IMR-90 (cell line): ENCODE measurements at regions not wholly inside any gene's neighbourhood (a gene's known extent, or its start where the extent isn't known, plus 50 kb on each side); places are given as distances from the start of the nearest gene placed in this dataset.

ENCODE experiments used
- ATAC-seq: fragments of 200-7000 bp; cut with Tn5 transposase; 2 replicates; pipeline ENCODE4 v1.9.1; 2020; ENCODE audit warnings: low read depth, mild to moderate bottlenecking, moderate library complexity
- BruUV-seq: library from RNA; stranded (reverse); fragments of 400-500 nt; replicated peaks from 2 replicates; lab custom pipeline; 2021; lab: Mats Ljungman, UMichigan
- CTCF ChIA-PET: fragments of 300-600 bp; formaldehyde crosslinking; extraction: SDS; loops from one replicate; lab custom pipeline; 2021; ENCODE audit warnings: antibody characterized with exemption; lab: Yijun Ruan, JAX
- POLR2A ChIA-PET: fragments of 300-600 bp; sonication (Branson Sonifier 250); formaldehyde crosslinking; loops from one replicate; lab custom pipeline; 2022; ENCODE audit warnings: antibody characterized with exemption; ENCODE audit not compliant: unreplicated experiment; lab: Charles Lee
- DNase-seq: peaks from one replicate; pipeline ENCODE4 v3.0.0; 2013
- H2AFZ ChIP-seq: replicated peaks from 2 replicates; pipeline ENCODE3; 2013; ENCODE audit warnings: low read length, mild to moderate bottlenecking; ENCODE audit not compliant: poor library complexity
- H2AK5ac ChIP-seq: 2 replicates; pipeline ENCODE4 v1.6.1; 2013; ENCODE audit warnings: low read depth, low read length, inconsistent platforms
- H2AK9ac ChIP-seq: replicated peaks from 2 replicates; pipeline ENCODE3; 2013; ENCODE audit warnings: mild to moderate bottlenecking, low read depth, low read length, moderate library complexity; ENCODE audit not compliant: poor library complexity
- H2BK120ac ChIP-seq: 2 replicates; pipeline ENCODE4 v1.6.1; 2013; ENCODE audit warnings: low read depth, low read length, inconsistent platforms
- H2BK15ac ChIP-seq: 3 replicates; pipeline ENCODE4 v1.6.1; 2013; ENCODE audit warnings: low read depth, low read length, inconsistent platforms
- H2BK20ac ChIP-seq: 2 replicates; pipeline ENCODE4 v1.6.1; 2013; ENCODE audit warnings: low read depth, mild to moderate bottlenecking, inconsistent platforms, low read length, moderate library complexity
- H2BK5ac ChIP-seq: 2 replicates; pipeline ENCODE4 v1.6.1; 2013; ENCODE audit warnings: mild to moderate bottlenecking, low read depth, low read length, inconsistent platforms; ENCODE audit not compliant: poor library complexity, severe bottlenecking
- H3K14ac ChIP-seq: replicated peaks from 2 replicates; pipeline ENCODE4 v1.6.1; 2013; ENCODE audit warnings: low read depth, low read length, inconsistent platforms
- H3K18ac ChIP-seq: 2 replicates; pipeline ENCODE4 v1.6.1; 2013; ENCODE audit warnings: low read depth, low read length, control low read depth
- H3K23ac ChIP-seq: 2 replicates; pipeline ENCODE4 v1.6.1; 2013; ENCODE audit warnings: low read depth, low read length, inconsistent platforms
- H3K27ac ChIP-seq: 2 replicates; pipeline ENCODE4 v1.5.1; 2013; ENCODE audit warnings: mild to moderate bottlenecking, control low read depth, low read length; ENCODE audit not compliant: insufficient read depth
- H3K27me3 ChIP-seq: 2 replicates; pipeline ENCODE4 v1.6.1; 2013; ENCODE audit warnings: low read length; ENCODE audit not compliant: control insufficient read depth, insufficient read depth
- H3K36me3 ChIP-seq: 2 replicates; pipeline ENCODE4 v1.6.1; 2013; ENCODE audit warnings: low read length, mixed read lengths; ENCODE audit not compliant: control insufficient read depth, insufficient read depth
- H3K4ac ChIP-seq: 2 replicates; pipeline ENCODE4 v1.6.1; 2013; ENCODE audit warnings: low read depth, low read length, inconsistent platforms
- H3K4me1 ChIP-seq: 2 replicates; pipeline ENCODE4 v1.6.1; 2013; ENCODE audit warnings: low read length, mixed read lengths; ENCODE audit not compliant: control insufficient read depth, insufficient read depth
- H3K4me2 ChIP-seq: 2 replicates; pipeline ENCODE4 v1.6.1; 2013; ENCODE audit warnings: low read depth, mild to moderate bottlenecking, control low read depth, low read length, moderate library complexity
- H3K4me3 ChIP-seq: 2 replicates; pipeline ENCODE4 v1.5.1; 2013; ENCODE audit warnings: low read depth, mild to moderate bottlenecking, control low read depth, low read length, moderate library complexity; ENCODE audit not compliant: insufficient read depth
- H3K56ac ChIP-seq: 2 replicates; pipeline ENCODE4 v1.6.1; 2013; ENCODE audit warnings: low read length, inconsistent platforms; ENCODE audit not compliant: insufficient read depth; ENCODE audit errors: extremely low read depth
- H3K79me1 ChIP-seq, 2 experiments: 2 replicates each; pipeline ENCODE4 v1.6.1; 2013; ENCODE audit warnings: low read length in 2 of 2, inconsistent platforms in 1 of 2, low read depth in 1 of 2
- H3K9ac ChIP-seq: 2 replicates; pipeline ENCODE4 v1.6.1; 2013; ENCODE audit warnings: low read depth, low read length, control low read depth
- H3K9me1 ChIP-seq: 2 replicates; pipeline ENCODE4 v1.6.1; 2013; ENCODE audit warnings: low read length, inconsistent platforms; ENCODE audit not compliant: insufficient read depth
- H3K9me3 ChIP-seq: 2 replicates; pipeline ENCODE4 v1.6.1; 2013; ENCODE audit warnings: low read length; ENCODE audit not compliant: control insufficient read depth, insufficient read depth
- H4K20me1 ChIP-seq: 2 replicates; pipeline ENCODE4 v1.6.1; 2013; ENCODE audit warnings: low read length, inconsistent platforms; ENCODE audit not compliant: insufficient read depth
- H4K5ac ChIP-seq: 2 replicates; pipeline ENCODE4 v1.6.1; 2013; ENCODE audit warnings: mild to moderate bottlenecking, low read depth, low read length, control low read depth
- H4K8ac ChIP-seq, 2 experiments: 2 replicates each; pipeline ENCODE4 v1.6.1; 2013; ENCODE audit warnings: low read depth in 2 of 2, low read length in 2 of 2, control low read depth in 1 of 2, inconsistent platforms in 1 of 2
- H4K91ac ChIP-seq: 2 replicates; pipeline ENCODE4 v1.6.1; 2013; ENCODE audit warnings: low read depth, low read length, inconsistent platforms; ENCODE audit not compliant: insufficient read depth
- BHLHE40 ChIP-seq: fragments of 150-350 bp; IDR thresholded peaks from 2 replicates; pipeline ENCODE4 v1.6.1; 2016; ENCODE audit warnings: mild to moderate bottlenecking, low read depth, low read length
- CEBPB ChIP-seq: IDR thresholded peaks from 2 replicates; pipeline ENCODE4 v1.6.1; 2012; ENCODE audit warnings: low read depth, low read length, improper control_type of control experiment
- CHD1 ChIP-seq: IDR thresholded peaks from 2 replicates; pipeline ENCODE4 v1.6.1; 2012; ENCODE audit warnings: low read depth, low read length, improper control_type of control experiment
- FOS ChIP-seq: fragments of 150-350 bp; IDR thresholded peaks from 2 replicates; pipeline ENCODE4 v1.6.1; 2016; ENCODE audit warnings: low read depth, low read length
- MAFK ChIP-seq: IDR thresholded peaks from 2 replicates; pipeline ENCODE4 v1.6.1; 2012; ENCODE audit warnings: low read depth, low read length, improper control_type of control experiment
- MAZ ChIP-seq: IDR thresholded peaks from 2 replicates; pipeline ENCODE4 v1.6.1; 2012; ENCODE audit warnings: low read depth, mild to moderate bottlenecking, low read length, improper control_type of control experiment, moderate library complexity, borderline replicate concordance
- MXI1 ChIP-seq: IDR thresholded peaks from 2 replicates; pipeline ENCODE4 v1.6.1; 2012; ENCODE audit warnings: low read depth, mild to moderate bottlenecking, low read length, moderate library complexity, borderline replicate concordance
- POLR2A ChIP-seq: IDR thresholded peaks from 2 replicates; pipeline ENCODE4 v1.6.1; 2012; ENCODE audit warnings: mild to moderate bottlenecking, low read depth, low read length
- RAD21 ChIP-seq: IDR thresholded peaks from 2 replicates; pipeline ENCODE4 v1.6.1; 2012; ENCODE audit warnings: low read length, improper control_type of control experiment
- RCOR1 ChIP-seq: IDR thresholded peaks from 2 replicates; pipeline ENCODE4 v1.6.1; 2012; ENCODE audit warnings: mild to moderate bottlenecking, low read length, improper control_type of control experiment; ENCODE audit not compliant: insufficient replicate concordance
- RFX5 ChIP-seq: IDR thresholded peaks from 2 replicates; pipeline ENCODE4 v1.8.0; 2012; ENCODE audit warnings: low read depth, mild to moderate bottlenecking, low read length, moderate library complexity
- SMC3 ChIP-seq: fragments of 150-350 bp; IDR thresholded peaks from 2 replicates; pipeline ENCODE4 v1.6.1; 2016; ENCODE audit warnings: low read depth, mild to moderate bottlenecking, antibody characterized with exemption, low read length, moderate library complexity
- dilution Hi-C: fragments of 300-500 bp; cut with HindIII; formaldehyde crosslinking; loops from one replicate; pipeline ENCODE4 v1.14.3; 2018; ENCODE audit warnings: low sequenced_read_pairs; ENCODE audit not compliant: unreplicated experiment
- in situ Hi-C: fragments of 300-500 bp; cut with MboI; formaldehyde crosslinking; loops from 3 replicates; pipeline ENCODE4 v1.14.3; 2019; ENCODE audit warnings: low sequenced_read_pairs, inconsistent platforms, mixed read lengths
- intact Hi-C: fragments of 100-400 bp; cut with micrococcal nuclease; formaldehyde crosslinking; loops from 2 replicates; pipeline ENCODE4 v1.10.0; 2022

- Histone ChIP-seq H4K8ac (no peak overlapping the region), H3K9me3 (no peaks in the 10 kb centered on the region), H2BK5ac (no peak overlapping the region), H3K79me1 (no peaks in the 10 kb centered on the region), H3K9me1 (no peaks in the 10 kb centered on the region), H3K23ac (no peak overlapping the region), H3K18ac (no peak overlapping the region), H2AFZ (no peak overlapping the region), H3K27me3 (no peaks in the 10 kb centered on the region), H2BK15ac (no peak overlapping the region), H3K14ac (no peak overlapping the region), H2AK5ac (no peak overlapping the region), H2BK20ac (no peak overlapping the region), H3K4me1 (no peaks in the 10 kb centered on the region), H3K9ac (no peak overlapping the region), H2BK120ac (no peak overlapping the region), H4K91ac (no peak overlapping the region), H3K4me3 (no peak overlapping the region), H3K4me2 (no peak overlapping the region), H2AK9ac (no peak overlapping the region), H3K36me3 (no peaks in the 10 kb centered on the region), H3K27ac (no peak overlapping the region), H4K5ac (no peak overlapping the region), H3K56ac (no peak overlapping the region), H4K20me1 (no peaks in the 10 kb centered on the region), H3K4ac (no peak overlapping the region)
- ChIA-PET POLR2A (no interaction called here), CTCF (no interaction called here)
- TF ChIP-seq SMC3: no peak
- no peak for TF ChIP-seq POLR2A
- TF ChIP-seq RCOR1: no peak
- no peak for TF ChIP-seq MAZ
- no peak for TF ChIP-seq RFX5
- no peak for TF ChIP-seq FOS
- TF ChIP-seq BHLHE40: no peak
- TF ChIP-seq CHD1: no peak
- TF ChIP-seq MAFK: no peak
- TF ChIP-seq CEBPB: no peak
- no peak for TF ChIP-seq MXI1
- no peak for TF ChIP-seq RAD21
- dilution Hi-C loops: no loop called here
- ATAC-seq: no peak
- no TSS peak for BruUV-seq
- no peak for DNase-seq
- in situ Hi-C loops: no loop called here
- intact Hi-C loops: no loop called here
Measured at GRCh38 chr2:81672923-81673322, 1368.4 kb upstream of the LRRTM1 start.
